CD4-positive, alpha-beta T cell treated with Interleukin-15 for 1 hour (primary cell): ENCODE measurements at regions not wholly inside any gene's neighbourhood (a gene's known extent, or its start where the extent isn't known, plus 50 kb on each side); places are given as distances from the start of the nearest gene placed in this dataset.
"Not testable (repeated sequence)": the region's sequence is repeated elsewhere in the genome, so short reads cannot be mapped to it uniquely, and the experiment has no call there.

Source experiments
- DNase-seq: peaks from one replicate; pipeline ENCODE4 v3.0.0-alpha.2; 2020

GRCh38 chr22:26769663-26770062, 112.3 kb downstream of the MIAT start:
- DNase-seq: no peak

DNA sequence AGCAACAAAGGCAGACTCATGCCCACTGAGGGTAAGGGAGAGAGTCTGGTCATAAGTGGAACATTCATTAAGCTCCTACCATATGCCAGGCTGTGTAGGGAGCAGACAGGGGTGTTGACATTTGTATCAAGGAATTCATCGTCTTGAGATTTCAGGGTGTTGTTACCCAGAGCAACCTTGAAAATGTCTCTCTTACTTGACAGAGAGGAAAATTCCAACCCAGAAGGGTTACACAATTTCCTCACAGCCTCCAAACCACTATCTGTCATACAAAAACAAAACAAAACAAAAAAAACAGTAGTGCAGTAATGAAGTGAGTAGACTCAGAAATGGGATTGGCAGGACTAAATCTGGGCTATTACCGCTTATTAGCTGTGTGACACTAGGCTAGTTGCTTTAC, 113.2 kb downstream of the MIAT start:
- no peak for DNase-seq

GRCh38 chr22:26773054-26773453, 115.7 kb downstream of the MIAT start:
- DNase-seq: not testable (repeated sequence)

DNA sequence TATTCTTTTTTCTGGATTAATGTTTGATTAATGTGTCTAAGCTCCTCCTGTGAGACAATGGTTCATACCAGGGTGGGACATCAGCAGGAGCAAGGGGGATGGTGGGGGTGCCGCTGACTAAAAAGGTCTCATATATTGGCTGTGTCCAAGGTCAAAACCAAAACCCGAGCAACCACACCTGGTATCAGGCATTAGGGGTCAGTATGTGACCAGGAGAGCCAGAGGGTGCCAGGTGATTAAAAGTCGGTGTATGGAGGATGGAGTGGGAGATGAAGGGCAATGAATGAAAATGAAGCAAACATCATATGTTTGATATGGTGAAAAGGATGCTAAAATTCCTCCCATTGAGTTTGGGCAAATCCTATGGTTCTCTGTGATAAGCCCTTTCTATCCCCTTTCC, 118.0 kb downstream of the MIAT start:
- DNase-seq: no peak

DNA sequence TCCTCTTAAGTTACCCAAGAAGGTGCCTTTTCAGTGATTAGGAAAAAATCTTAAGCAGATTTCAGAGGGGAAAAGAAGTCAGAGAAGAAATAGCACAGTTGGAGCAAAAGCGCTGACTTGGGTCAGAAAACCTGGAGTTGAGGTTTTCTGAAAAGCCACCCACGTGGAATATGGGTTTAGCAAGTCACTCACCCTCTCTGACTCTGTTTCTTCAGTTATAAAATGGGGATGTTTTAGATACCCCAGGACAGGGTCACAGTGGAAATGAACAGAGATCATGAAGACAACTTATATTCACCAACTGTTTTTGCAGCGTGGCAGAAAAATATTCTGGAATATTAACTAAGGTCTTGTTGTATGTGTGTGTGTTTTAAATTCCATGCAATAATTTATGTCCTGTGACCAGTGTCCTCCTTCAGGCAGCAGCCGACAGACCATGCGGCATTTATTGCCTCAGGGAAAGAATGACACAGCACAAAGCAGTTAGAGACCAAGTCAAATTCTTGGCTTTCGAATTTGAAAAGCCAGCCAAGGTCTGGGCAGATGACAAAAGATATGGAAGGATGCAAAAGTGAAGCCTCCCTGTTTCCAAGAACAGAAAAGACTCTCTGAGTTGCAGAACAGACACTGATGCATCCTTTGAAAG, 119.9 kb downstream of the MIAT start:
- DNase-seq: no peak

GRCh38 chr22:26778372-26778771, 121.0 kb downstream of the MIAT start:
- DNase-seq: no peak

DNA sequence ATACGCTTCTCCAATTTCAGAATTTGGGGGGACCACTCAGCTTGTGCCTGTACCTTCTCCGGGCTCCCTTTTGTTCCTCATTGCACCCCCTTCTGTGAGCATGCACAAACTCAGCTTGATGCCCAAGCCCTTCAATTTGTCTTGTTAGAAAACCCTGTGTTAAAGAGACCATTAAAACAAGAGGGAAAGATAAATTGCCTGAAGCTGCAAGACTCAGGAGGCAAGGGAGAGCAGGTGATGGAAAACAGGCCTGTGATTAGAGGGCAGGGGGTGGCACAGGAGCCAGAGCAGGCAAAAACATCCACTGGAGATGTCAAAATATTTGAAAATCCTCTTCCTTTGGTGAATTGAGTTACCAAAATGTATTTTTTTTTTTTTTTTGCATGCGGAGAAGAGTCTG, 121.7 kb downstream of the MIAT start:
- no peak for DNase-seq

DNA sequence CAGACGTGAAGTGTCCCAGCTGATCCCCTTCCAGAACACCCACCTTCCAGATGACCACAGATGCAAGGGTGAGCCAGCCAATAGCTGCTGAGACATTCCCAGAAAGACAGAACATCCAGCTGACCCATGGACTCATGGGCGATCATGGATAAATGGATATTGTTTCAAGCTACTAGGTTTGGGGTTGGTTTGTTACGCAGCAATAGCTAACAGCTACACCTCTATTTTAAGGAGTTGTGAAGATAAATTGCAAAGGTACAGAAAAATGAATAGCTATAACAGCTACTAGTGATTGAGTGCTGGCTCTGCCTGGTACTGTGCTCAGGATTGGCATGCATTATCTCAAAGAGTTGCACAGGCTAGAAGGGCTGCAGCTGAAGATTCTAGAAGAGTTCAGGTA, 122.5 kb downstream of the MIAT start:
- no peak for DNase-seq

- DNase-seq: no peak
Measured at GRCh38 chr22:26780521-26780920, 123.1 kb downstream of the MIAT start.

GRCh38 chr22:26781062-26781461, 123.7 kb downstream of the MIAT start:
- no peak for DNase-seq

DNA sequence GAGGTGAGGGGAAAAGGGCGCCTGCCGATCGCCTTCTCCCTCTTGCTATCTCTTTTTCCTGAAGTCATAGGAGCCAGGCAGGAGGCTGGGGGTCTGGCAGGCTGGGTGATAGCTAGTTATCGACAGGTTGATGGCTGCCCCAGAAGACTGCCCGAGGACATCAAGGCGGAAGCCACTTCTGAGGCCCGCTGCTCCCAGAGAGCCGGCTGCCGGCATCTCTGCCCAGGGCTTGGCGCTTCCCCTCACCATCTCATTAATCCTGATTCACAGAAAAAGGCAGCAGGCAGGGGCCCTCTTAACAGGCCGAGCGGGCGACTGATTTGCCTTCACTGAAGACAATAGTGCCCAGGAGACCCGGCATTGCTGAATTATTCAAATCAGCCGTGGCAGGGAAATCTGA, 124.2 kb downstream of the MIAT start:
- no peak for DNase-seq

GRCh38 chr22:26783885-26784284, 126.5 kb downstream of the MIAT start:
- DNase-seq: no peak

GRCh38 chr22:26784772-26785171, 127.4 kb downstream of the MIAT start:
- no peak for DNase-seq

DNA sequence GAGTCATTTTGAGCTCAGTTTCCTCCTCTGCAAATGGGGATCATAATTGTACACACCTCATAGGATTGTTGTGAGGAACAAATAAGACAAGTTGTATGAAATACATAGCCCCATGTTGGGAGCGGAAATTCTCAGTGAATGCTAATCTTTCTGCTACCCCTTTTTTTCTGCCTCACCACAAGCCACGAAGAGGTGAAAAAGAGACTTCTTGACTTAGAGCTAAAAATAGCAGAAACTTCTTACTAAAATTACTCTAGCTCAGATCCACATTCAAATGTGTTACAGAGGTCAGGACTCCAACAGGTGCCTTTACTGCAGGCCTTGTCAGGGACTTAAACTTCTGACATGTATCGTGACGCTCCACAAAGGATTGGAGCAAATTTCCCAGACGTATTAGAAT, 128.5 kb downstream of the MIAT start:
- no peak for DNase-seq

DNA sequence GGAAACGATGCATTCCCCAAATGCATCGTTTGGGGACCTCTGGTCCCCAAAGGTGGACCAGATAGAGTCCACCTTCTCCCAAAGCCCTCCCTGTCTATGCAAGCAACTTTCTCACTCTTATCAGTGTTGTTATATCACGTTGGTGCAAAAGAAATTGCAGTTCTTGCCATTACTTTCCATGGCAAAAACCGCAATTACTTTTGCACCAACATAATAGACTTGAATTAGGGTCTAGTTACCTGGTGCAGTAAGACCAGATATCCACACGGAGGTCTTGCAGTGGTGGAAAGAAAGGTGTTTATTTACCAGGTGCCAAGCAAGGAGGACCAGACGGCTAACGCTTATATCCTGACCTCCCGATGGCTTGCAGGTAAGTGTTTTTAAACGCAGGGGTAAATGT, 129.0 kb downstream of the MIAT start:
- no peak for DNase-seq

GRCh38 chr22:26789951-26790350, 132.6 kb downstream of the MIAT start:
- DNase-seq: no peak

DNA sequence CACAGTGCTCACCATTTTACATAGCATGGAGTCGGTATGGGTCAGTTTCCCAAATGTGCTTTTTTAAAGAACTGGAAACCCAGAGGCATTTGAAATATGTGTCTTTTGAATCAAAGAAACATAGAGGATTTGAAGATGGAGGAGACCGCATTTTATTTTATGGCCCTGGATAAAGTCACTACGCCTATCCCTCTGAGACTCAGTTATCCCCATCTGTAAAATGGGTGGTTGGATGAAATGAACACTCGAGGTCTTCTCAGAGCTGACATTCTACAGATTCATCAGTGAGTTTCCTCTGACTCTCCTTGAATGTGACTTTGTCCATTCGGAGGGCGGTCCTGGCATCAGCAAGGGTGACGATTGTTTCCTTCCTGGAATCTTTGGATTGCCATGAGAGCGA, 135.1 kb downstream of the MIAT start:
- DNase-seq: no peak

GRCh38 chr22:26796785-26797184, 139.4 kb downstream of the MIAT start:
- no peak for DNase-seq

DNA sequence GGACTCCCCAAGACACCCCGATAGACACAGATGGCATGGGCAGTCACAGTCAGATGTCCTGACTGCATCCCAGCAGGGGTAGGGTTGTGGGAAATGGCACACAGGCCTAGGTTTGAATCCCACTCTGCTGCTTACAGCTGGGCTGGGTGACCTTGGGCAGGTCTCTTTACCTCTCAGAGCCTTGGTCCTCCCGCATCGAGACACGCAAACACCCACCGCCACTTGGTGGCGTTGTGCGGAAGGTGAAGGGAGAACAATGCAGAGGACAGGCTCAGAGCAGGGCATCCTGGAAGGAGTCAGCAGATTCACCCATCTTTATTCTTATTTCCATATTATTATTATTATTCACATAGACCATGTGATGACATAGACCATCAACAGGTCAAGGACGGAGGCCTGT, 140.5 kb downstream of the MIAT start:
- no peak for DNase-seq

DNA sequence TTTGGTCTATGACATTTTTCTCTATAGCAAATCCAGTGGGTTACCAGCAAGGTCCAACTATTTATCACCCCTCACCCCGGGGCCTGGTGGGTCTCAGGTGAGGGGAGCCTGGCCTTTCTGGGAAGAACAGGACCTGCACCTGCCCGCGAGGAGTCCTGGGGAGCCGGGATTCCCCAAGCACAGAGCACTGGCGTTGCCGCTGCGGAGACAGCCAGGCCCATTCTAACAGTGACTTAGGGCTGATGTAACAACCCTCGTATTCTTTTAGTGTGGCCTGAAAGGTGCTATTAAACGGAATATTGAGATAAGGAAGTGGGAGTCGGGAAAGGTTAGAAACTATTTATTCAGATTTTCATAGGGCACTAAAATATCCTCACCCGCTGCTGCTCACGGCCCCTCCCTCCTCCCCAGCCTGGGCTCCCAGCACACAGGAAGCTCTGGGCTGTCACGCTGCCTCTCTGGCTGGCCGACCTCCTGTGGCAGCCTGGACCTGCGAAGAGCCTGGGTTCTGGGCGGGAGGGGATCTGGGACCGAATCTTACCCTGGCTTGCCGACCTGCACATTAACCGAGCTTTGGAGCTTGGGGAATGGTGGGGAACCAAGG, 141.2 kb downstream of the MIAT start:
- no peak for DNase-seq

GRCh38 chr22:26800858-26801257, 143.5 kb downstream of the MIAT start:
- no peak for DNase-seq

GRCh38 chr22:26801449-26801848, 144.1 kb downstream of the MIAT start:
- DNase-seq: no peak

GRCh38 chr22:26804315-26804714, 146.9 kb downstream of the MIAT start:
- no peak for DNase-seq

DNA sequence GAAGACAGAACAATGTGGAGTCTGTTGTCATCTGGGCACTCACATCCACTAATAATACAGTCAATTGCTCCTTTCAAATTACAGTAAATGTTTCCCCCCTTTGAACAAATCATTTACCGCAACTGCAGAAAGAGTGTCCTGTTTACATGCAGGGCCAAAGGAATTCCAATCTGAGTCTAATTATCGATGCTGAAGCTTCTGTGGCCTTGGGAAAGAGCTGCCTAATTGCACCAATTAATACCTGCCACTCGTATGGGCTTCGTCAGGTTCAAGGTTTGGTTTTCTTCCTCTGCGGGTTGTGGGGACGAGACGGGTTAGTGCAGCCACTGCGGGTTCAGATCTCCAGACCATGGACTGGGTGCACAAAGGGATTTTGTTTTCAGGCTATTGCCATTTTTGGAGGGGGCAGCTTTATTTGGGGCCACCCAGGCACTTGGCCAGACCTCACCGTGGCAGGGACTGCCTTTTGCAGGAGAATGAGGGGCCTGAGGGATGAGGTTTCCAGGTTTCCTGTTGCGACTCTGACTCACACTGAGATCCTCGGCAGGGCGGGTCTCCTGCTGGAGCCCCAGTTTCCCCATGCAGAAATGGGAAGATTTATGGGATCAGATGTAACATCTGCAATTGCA, 147.6 kb downstream of the MIAT start:
- no peak for DNase-seq
